ENCODE measurements at regions not wholly inside any gene's neighbourhood (a gene's known extent, or its start where the extent isn't known, plus 50 kb on each side); places are given as distances from the start of the nearest gene placed in this dataset.
"Not testable (repeated sequence)": the region's sequence is repeated elsewhere in the genome, so short reads cannot be mapped to it uniquely, and the experiment has no call there.

- Histone ChIP-seq H3K4me1 (ENCODE audit: low read depth) (no peaks in the 10 kb centered on the region), H3K36me3 (ENCODE audit: low read depth) (no peaks in the 10 kb centered on the region), H3K9me3 (peaks cover 81% of the 10 kb centered on the region), H3K4me3 (no peak overlapping the region)
- DNase-seq (no peak), ATAC-seq (no peak)
- TF ChIP-seq CTCF (IDR thresholded peaks at IDR 0.05): no peak
- intact Hi-C loops (cut with DNase I, micrococcal nuclease): no loop called here
These were observed 547.5 kb downstream of the KCNH5 start for GRCh38 chr14:62497708-62498107.

- H3K36me3 ChIP-seq (ENCODE audit: low read depth): no peaks in the 10 kb centered on the region
- DNase-seq (no peak), ATAC-seq (no peak)
- H3K9me3 ChIP-seq: peaks cover 63% of the 10 kb centered on the region
- intact Hi-C loops (cut with DNase I, micrococcal nuclease): no loop called here
- H3K4me3 ChIP-seq: no peak overlapping the region
- TF ChIP-seq CTCF (IDR thresholded peaks at IDR 0.05): no peak
- no peaks in the 10 kb centered on the region for H3K4me1 ChIP-seq (ENCODE audit: low read depth)
These were observed 544.1 kb downstream of the KCNH5 start for GRCh38 chr14:62501021-62501750.

- no peak overlapping the region for H3K4me3 ChIP-seq
- DNase-seq: no peak
- intact Hi-C loops (cut with DNase I, micrococcal nuclease): no loop called here
- no peaks in the 10 kb centered on the region for H3K36me3 ChIP-seq (ENCODE audit: low read depth)
- no peak for ATAC-seq
- peaks cover 39% of the 10 kb centered on the region for H3K9me3 ChIP-seq
- H3K4me1 ChIP-seq (ENCODE audit: low read depth): no peaks in the 10 kb centered on the region
- TF ChIP-seq CTCF (IDR thresholded peaks at IDR 0.05): no peak
These were observed 540.2 kb downstream of the KCNH5 start for GRCh38 chr14:62505045-62505444.

GRCh38 chr14:62521309-62521708 lies 523.9 kb downstream of the KCNH5 start:
- H3K36me3 ChIP-seq (ENCODE audit: low read depth); intact Hi-C loops (cut with DNase I, micrococcal nuclease); H3K4me1 ChIP-seq (ENCODE audit: low read depth); ATAC-seq; H3K4me3 ChIP-seq: not testable (repeated sequence)
- DNase-seq: peak in 1 of 3 donors; percentile 15
- peaks cover 53% of the 10 kb centered on the region for H3K9me3 ChIP-seq

- intact Hi-C loops (cut with DNase I, micrococcal nuclease): no loop called here
- TF ChIP-seq CTCF (IDR thresholded peaks at IDR 0.05): no peak
- Histone ChIP-seq H3K4me3 (no peak overlapping the region), H3K36me3 (ENCODE audit: low read depth) (no peaks in the 10 kb centered on the region), H3K9me3 (peaks cover 44% of the 10 kb centered on the region), H3K4me1 (ENCODE audit: low read depth) (no peaks in the 10 kb centered on the region)
- DNase-seq (no peak), ATAC-seq (no peak)
These were observed 517.0 kb downstream of the KCNH5 start for GRCh38 chr14:62528296-62528695.

- DNase-seq (no peak), ATAC-seq (no peak)
- intact Hi-C loops (cut with DNase I, micrococcal nuclease): no loop called here
- TF ChIP-seq CTCF (IDR thresholded peaks at IDR 0.05): no peak
- no peaks in the 10 kb centered on the region for H3K4me1 ChIP-seq (ENCODE audit: low read depth)
- no peak overlapping the region for H3K4me3 ChIP-seq
- no peaks in the 10 kb centered on the region for H3K36me3 ChIP-seq (ENCODE audit: low read depth)
- H3K9me3 ChIP-seq: peaks cover 39% of the 10 kb centered on the region
These were observed 513.1 kb downstream of the KCNH5 start for GRCh38 chr14:62532181-62532580.
